Left renal pelvis (tissue), 4 donors: ENCODE measurements at regions not wholly inside any gene's neighbourhood (a gene's known extent, or its start where the extent isn't known, plus 50 kb on each side); places are given as distances from the start of the nearest gene placed in this dataset.

Experiments used
- DNase-seq, 4 donors: peaks; one replicate each; pipeline ENCODE4 v3.0.0-alpha.2; 2013; ENCODE audit warnings: low read depth in 4 of 4, low spot score in 3 of 4

DNA sequence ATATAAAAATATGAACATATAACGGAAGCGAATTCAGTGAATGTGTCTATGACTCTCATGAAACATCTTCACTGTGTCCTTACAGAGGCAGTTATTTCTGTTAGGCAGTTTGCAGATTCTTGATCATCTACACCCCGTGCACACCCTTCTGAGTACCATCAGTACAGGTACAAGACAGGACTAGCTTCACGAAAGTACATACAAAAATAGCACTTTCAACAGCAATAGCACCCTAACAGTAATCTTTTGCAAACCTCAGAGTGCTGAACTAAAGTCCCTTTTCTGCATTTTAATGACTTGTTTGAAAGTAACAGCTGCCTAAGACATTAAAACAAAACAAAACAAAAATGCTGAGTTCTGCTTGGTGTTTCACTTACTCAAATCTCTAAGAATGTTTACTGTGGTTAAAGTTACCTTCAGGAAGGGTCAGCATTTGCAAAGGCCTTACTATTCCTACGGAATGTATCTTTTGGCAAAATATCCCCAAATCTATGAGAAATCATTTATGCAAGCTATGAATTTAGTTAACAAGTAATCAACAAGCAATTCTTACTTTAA lies 104.1 kb downstream of the CNTN3 start:
- DNase-seq = no peak

DNA sequence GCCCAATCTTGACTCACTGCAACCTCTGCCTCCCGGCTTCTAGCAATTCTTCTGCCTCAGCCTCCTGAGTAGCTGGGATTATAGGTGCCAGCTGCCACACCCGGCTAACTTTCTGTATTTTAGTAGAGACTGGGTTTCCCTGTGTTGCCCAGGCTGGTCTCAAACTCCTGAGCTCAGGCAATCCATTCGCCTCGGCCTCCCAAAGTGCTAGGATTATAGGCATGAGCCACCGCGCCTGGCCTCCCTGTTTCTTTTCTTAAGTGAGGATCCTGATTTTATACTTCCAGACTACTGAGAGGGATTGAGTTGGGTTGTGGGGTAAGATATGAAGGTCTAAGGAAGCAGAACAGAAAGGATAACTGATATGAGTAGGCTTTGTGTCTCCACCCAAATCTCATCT lies 106.8 kb downstream of the CNTN3 start:
- no peak for DNase-seq

DNA sequence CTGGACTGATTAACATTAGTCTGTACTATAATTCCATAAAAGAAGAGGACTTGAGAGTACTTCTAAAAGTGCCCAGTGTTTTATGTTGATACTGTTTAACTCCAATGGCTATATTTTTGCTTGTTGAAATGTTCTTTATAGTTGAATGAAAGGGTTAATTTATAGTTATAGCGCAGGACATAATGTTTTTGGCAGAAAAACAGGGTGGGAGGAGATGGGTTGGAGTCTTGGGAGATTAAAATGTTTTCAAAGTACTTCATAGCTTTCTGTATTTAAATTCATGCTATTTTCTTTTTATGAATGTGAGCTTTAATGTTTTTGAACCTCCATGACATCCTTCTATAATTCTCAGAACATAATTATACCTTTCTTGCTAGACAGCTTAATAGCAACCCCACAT lies 108.2 kb downstream of the CNTN3 start:
- DNase-seq = no peak

DNA sequence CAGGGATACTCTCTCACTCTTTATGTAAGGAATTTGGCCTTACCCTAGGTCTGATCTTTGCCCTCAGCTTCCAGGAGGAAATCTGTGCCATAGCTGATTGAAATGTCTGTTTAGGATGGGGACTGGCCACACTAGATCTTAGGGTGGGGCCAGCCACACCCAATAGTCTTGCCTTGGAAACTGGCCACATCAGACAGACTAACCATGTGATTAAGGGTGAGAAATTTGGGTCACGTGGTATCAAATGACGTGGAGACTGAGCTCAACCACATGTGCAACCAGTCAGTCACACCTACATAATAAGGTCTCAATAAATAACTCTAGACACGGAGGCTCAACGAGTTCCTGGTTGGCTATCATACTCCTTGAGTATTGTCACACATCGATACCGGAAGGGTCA lies 113.5 kb downstream of the CNTN3 start:
- no peak for DNase-seq

DNA sequence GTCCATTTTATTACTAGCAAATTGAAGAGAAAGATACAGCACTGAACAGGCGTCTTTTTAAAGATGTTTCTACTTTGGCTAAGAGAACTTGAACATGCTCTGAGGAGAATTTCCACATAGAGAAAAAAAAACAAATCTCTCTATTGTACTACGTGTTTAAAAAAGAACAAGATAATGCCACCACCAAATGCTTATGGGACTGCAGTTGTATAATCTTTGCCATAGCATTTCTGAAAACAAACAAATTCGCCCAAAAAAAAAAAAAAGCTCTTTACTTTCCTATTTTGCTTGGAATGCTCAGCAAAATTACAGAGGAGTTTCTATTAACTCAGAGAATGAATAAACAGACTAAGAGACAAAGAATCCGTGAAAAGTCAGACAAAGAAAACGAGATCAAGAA lies 114.2 kb downstream of the CNTN3 start:
- DNase-seq = no peak

DNA sequence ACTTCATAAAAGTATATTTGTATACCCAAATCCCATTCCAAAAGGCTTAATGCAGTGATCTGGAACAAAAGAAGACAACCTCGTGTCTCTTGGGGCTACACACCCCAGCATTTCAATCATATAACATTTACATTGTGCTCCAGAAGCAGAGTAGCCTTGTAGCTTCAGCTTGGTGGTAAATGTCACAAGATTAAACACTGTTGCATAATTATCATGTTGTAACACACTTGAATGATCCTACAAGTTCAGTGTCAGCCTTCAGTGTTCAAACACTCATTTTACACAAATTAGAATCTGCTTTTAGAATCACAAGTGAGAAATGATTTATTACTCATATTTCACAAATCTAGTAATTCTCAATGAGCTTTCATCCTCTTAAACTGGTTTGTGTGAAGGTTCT lies 122.6 kb downstream of the CNTN3 start:
- no peak for DNase-seq

DNA sequence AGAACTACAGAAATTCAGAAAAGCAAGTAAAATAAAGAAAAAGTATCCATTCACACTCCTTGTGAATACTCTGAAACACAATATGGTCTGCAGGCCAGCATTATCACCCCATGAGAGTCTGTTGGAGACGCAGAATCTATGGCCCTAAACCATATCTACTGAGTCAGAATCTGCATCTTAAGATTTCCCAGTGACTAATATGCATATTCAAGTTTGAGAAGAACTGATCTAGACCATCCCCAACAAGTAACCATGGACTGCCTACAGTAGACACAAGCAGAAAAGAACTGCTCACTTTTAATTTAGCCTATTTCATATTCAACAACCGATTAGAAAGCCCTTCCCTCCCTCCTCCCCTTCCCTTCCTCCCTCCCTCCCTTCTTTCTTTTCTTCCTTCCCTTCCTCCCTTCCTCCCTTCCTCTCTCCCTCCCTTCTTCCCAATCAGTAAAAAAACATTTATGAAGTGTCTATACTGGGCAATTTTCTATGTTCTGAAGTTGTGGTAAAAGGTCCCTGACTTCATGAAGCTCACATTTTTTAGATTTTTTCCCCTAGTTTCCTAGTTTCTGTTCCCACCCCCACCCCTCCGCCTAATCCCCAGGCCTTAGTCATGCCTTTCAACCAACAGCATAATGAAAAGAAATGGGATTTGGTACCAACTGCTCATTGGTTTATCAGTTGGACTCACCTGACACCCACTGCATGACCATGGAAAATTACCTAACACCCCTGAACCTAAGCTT lies 125.2 kb downstream of the CNTN3 start:
- no peak for DNase-seq

DNA sequence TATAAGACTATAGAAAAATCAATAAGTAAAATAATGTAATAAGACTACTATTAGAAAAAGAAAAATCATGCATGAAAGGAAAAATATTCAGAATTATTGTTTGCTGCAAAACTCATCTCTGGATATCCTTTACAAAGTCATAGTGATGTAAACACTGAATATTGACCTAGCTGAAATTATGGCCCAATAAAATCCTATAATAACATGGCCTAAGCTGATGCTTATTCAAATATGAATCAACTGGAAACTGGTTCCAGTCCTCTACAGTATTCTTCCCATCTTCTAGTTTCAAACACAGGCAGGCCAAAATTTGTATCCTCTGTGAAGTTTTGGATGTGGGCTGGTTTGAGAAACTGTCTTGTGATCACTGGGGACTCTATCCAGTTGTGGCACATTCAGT lies 134.5 kb downstream of the CNTN3 start:
- DNase-seq = no peak

DNA sequence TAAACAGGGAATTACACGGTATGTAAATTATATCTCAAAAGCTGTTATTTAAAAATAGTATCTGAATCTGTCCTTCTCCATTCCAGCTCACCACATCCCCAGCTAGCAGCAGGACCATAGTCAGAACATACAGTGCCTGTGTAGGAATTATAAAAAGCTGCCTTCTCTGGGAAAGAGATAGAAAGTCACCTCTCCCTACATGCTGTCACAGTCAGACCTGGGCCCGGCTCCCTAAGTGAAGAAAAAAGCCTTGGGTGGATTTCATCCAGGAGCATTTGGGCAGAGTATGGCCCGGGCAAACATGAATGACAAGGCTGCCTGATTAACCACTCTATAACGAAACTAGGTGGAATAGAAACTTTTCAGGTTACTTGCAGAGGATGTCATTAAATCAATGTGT lies 144.1 kb downstream of the CNTN3 start:
- DNase-seq = no peak

DNA sequence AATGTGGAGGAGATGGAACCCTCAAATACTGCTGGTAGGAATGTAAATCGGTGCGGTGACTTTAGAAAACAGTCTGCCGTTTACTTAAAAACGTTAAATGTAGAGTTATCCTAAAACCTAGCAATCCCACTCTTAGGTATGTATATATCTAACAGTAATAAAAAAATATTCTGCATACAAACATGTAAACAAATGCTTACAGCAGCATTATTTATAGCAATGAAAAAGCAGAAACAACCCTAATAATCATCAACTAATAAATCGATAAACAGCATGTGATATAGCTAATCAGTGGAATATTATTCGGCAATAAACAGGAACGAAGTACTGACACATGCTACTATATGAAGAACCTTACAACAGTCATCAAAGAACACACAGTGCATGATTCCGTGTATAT lies 144.7 kb downstream of the CNTN3 start:
- no peak for DNase-seq

DNA sequence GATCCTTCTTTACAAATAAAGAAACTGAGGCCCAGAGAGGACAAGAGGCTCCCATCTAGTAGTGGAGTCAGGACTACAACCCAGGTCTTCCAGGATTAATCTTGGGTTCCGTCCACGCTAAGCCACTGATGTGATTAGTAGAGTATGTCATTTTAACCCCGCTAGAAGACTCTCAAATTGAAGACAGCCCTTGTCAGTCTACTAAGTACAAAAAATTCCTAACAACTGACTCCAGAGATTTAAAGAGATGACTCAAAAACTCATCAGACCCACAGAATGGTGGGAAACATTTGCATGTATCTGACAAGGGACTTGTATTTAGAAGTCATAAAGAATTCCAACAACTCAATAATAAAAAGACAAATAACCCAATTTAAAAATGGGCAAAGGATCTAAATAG lies 145.3 kb downstream of the CNTN3 start:
- DNase-seq = no peak

DNA sequence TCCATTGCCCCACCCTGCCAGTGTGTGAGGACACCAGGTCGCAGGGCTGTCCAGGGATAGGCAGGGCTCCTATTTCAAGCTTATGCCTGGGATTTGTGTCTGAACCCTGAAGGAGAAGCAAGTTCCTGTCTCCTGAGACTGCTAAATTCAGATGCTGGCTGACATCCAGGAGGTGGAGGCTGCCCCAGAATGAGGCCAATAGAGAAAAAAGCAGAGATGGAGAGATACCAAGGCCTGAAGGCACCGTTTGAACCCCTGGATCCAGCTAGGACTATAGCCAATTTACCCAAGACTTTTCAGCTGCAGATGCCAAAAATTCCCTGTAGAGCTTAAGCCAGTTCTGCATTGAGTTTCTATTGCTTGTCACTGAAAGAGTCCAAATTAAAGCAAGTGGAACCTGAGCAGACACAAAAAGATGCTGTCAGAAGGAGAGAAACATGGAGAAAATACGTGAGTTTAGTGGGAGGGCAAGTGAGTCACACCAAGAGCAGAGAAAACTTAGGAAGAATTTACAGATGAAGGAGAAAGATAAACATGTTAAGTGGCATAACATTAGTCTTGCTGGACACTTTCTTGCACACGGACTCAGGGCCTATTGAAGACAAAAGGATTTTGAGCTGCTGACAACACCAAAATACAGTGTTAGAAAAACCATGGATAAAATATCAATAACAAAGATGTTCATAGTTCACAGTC lies 148.6 kb downstream of the CNTN3 start:
- no peak for DNase-seq

DNA sequence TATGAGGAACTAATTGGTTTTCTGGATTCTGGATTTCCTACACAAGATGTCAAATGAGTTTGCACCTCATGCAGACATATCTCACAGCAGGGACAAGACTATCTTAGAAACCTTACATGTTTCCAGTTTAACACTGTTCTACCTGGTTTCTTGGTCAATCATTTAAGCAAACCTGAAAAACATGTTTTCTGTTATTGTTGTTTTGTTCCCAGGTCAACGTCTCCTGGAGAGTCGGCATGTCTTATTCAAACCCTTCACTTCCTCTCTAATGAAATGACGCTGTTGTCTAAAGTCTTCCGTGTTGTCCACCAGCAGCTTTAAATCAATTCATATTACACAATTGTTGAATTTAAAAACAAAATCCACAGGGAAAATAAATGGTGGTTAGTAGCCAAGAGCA lies 150.9 kb downstream of the CNTN3 start:
- no peak for DNase-seq

DNA sequence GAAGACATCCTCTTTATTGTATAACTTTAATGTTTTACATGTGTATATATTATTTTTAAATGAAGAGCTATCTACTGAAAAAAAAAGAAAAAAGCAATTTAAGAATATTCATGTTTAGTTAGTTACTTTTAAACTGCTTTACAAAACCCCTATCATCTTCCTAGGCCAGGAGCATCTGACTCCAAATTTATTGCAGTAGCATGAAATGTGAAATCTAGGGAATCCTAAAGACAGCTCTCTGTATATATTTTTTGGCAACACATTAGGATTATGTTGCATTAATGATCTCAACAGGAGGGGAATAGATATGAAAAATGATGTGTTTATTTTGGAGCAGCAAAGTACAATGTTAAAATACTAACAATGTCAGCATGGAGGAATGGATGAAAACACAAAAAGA lies 158.3 kb downstream of the CNTN3 start:
- DNase-seq = no peak

DNA sequence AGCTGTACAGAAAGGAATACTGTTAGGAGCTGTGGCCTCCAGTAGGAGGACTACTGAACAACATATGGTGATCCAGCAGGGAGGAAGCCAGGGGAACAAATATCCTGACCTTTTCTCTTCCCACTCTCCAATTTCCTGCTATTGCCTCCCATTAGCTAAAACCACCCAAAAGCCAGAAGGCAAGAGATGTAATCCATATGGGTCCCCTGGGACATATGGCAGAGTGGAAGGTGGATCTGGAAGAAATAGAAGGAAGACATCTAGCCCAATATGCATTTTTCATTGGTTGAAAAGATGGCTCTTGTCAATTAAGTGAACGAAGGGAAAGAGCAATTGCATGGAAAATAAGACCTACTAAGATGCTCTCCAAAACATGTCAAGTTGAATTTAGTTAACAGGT lies 167.2 kb downstream of the CNTN3 start:
- no peak for DNase-seq

DNA sequence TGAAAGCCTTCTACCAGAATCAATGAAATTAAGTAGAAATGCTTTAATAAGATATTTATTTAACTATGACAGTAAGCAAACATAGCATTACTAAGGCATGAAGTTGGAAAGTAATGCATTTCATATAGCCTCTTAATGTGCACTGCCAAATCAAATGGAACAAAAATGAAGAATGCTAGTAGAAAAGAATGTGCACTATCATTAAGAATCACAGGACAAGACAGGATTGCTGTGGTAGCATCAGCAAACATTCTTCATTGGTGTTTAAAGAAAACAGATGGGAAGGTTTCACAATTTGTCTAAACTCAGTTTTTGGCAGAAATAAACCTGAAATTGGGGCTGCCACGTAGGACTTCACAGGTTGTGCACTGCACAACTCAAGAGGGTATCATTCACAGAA lies 168.9 kb downstream of the CNTN3 start:
- no peak for DNase-seq

DNA sequence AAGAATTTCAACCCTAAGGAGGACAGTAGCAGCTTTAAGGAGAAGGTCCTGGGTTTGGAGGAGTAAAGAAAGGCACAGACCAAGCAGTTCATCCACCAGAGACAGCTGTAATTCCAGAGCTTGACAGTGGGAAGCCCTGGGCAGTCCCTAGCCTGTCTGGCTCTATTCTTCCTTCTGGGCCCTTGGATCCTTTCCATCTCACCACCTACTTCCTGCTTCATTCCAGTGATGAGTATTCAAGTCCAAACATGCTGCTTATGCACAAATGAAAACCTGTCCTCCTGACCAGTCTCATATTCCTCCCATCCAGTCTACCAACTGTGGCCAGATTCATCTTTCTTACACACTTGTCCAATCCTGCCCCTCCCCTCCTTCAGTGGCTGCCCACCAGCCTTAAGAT lies 171.4 kb downstream of the CNTN3 start:
- DNase-seq = no peak

DNA sequence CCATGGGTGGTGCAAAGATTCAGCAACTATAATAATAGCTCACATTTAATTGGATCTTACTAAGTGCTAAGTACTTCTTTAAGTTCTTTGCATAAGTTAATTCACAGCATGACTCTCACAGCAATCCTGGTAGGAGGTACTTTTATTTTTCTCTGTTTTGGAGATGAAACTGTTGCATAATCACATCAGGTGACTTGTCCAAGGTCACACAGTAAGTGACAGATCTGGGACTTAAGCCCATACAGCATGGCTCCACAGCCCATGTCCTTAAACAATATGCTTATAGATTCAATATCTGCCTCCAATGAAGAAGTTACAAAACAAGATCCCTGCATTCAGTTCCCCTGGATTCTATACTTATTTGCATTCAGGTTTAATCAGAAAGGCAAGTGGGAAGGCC lies 171.8 kb downstream of the CNTN3 start:
- DNase-seq = no peak

DNA sequence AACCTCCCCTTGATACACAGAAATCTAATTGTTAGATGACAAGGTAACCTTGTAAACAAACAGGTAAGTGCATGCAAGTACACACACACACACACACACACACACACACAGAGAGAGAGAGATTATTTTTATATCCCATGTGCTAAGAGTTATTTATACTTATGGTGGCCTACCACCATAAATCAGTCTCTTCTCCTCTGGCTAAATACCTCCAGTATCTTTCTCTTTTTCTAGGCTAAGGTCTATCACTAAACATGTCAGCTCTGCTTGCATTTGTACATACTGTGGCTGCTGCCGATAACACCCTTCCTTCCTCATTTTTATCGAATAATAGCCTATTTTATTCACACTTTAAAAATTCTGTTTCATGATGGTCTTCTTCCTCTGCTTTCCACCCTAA lies 172.4 kb downstream of the CNTN3 start:
- no peak for DNase-seq

DNA sequence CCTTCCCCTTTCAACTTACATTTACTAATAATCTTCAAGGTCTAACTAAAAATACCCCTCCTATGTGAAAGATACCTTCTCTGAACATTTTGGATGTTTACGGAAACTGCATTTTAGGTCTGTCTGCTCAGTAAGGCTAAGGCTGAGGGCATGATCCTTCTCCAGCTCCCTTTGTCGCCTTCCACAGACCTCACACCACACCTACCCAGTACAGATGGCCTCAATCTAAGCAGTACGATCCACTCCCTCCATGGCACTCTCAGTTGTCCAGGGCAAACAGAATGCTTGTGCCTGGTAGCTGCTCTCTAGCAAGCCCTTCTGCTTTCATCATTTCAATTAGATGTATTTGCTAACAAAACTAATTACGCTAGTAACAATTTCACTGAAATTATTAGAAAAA lies 178.3 kb downstream of the CNTN3 start:
- DNase-seq = no peak

DNA sequence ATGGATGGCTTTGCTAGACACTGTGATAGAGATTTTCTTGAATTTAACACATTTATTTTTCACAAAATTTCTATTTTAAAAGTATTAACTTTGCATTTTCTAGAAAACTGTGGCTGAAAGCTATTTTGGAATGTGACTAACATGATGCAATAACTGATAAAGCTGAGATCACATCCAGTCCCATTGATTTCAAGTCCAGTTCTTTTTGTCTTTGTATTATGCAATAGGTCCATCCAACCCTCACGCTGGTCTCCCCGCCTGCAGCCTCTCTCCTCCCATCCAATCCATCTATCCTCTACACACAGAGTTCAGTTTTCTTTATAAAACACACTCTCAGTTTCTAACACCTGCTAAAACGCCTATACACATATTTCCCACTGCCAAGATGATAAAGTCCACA lies 178.8 kb downstream of the CNTN3 start:
- no peak for DNase-seq

DNA sequence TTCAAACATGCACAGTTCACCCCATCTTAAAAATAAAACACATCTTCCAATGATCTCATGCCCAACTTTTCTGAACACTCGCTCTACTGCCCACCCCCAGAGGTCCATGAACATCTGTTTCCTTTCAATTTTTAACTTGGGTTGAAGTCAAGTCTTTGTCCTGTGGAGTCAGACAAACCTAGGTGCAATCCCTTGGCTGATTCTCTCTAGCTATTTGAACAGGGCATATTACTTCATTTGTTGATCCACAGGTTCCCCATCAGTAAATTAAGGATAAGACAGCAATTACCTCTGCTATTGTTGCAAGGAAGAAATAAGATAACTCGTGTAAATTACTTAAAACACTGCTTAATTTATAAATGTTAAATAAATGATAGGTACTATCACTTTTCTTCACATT lies 180.1 kb downstream of the CNTN3 start:
- no peak for DNase-seq
